SK-N-MC (cell line): ENCODE measurements at regions not wholly inside any gene's neighbourhood (a gene's known extent, or its start where the extent isn't known, plus 50 kb on each side); places are given as distances from the start of the nearest gene placed in this dataset.

Experiments
- DNase-seq: peaks from one replicate; pipeline ENCODE4 v3.0.0-alpha.2; 2011; ENCODE audit warnings: low read depth, low spot score
- H3K27ac ChIP-seq: fragments of 200-600 bp; sonication (generic); 2 replicates; pipeline ENCODE4 v1.5.1; 2016; ENCODE audit warnings: mixed run types
- H3K36me3 ChIP-seq: fragments of 200-600 bp; sonication (generic); 2 replicates; pipeline ENCODE4 v1.6.1; 2017; ENCODE audit warnings: antibody characterized with exemption, low read length, mixed read lengths; ENCODE audit not compliant: insufficient read depth
- H3K4me3 ChIP-seq: fragments of 200-600 bp; sonication (generic); 2 replicates; pipeline ENCODE4 v1.5.1; 2016
- H3K9ac ChIP-seq: fragments of 200-600 bp; sonication (generic); 2 replicates; pipeline ENCODE4 v1.8.0; 2017; ENCODE audit warnings: mixed run types, mixed read lengths; ENCODE audit not compliant: insufficient read length
- H3K9me3 ChIP-seq: fragments of 200-600 bp; sonication (generic); 2 replicates; pipeline ENCODE4 v1.6.1; 2017; ENCODE audit warnings: low read depth, mild to moderate bottlenecking, antibody characterized with exemption, low read length, moderate library complexity, mixed read lengths
- EZH2 ChIP-seq: fragments of 200-600 bp; sonication (generic); IDR thresholded peaks from one replicate; pipeline ENCODE4 v1.6.1; 2017; ENCODE audit warnings: antibody characterized with exemption
- FOXP2 ChIP-seq: optimal IDR thresholded peaks from 2 replicates; pipeline ENCODE3; 2011; ENCODE audit warnings: mild to moderate bottlenecking, moderate library complexity; ENCODE audit not compliant: insufficient read depth; ENCODE audit errors: extremely low read length, control extremely low read depth
- POLR2AphosphoS5 ChIP-seq: IDR thresholded peaks from 2 replicates; pipeline ENCODE4 v1.6.1; 2012; ENCODE audit warnings: mild to moderate bottlenecking, low read depth, low read length, borderline replicate concordance

DNA sequence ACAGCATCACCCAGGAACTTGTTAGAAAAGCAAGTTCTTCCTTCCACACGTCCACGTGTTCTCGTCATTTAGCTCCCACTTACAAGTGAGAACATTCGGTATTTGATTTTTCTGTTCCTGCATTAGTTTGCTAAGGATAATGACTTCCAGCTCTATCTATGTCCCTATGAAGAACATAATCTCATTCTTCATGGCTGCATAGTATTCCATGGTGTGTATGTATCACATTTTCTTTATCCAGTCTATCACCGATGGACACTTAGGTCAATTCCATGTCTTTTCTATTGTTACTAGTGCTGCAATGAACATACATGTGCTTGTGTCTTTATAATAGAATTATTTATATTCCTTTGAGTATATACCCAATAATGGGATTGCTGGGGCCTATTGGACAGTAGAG, 368.7 kb upstream of the RUNX1 start:
- DNase-seq = no peak
- H3K36me3 ChIP-seq = no peaks in the 10 kb centered on the region
- H3K9me3 ChIP-seq = no peaks in the 10 kb centered on the region
- no peak overlapping the region for H3K9ac ChIP-seq
- H3K4me3 ChIP-seq = no peak overlapping the region
- TF ChIP-seq EZH2 = no peak
- TF ChIP-seq POLR2AphosphoS5 = no peak
- TF ChIP-seq FOXP2 = no peak
- no peak overlapping the region for H3K27ac ChIP-seq

DNA sequence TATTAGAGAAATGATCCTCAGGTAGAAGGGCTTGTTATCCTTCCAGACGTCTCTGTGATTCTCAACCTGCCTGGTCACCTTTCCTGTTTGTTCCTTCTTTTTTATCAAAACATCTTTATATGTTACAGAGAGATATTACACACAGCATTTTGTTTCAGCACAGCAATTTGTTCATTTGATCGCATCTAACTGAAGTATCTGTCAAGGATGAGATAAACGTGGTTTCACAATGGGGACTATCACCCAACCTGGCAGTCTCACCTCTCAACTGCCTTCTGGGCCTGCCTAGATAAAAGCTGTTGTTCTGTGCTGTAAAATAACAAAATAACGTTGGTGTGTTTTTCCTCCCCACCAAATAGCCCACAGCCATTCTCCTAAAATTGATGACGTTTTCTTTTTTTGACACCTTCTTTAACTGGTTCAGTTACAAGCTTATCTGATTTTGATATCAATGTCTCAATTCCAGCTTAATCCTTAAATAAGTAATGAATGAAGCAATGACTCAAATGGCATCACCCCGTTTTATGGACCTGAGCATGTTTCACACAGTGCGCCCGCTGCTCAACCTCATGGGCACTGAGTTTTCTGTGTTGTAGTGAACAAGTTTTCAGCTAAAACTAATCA, 367.9 kb upstream of the RUNX1 start:
- Histone ChIP-seq H3K36me3 (no peaks in the 10 kb centered on the region), H3K9ac (no peak overlapping the region), H3K27ac (no peak overlapping the region), H3K9me3 (no peaks in the 10 kb centered on the region), H3K4me3 (no peak overlapping the region)
- TF ChIP-seq POLR2AphosphoS5 = no peak
- no peak for TF ChIP-seq EZH2
- no peak for TF ChIP-seq FOXP2
- no peak for DNase-seq

DNA sequence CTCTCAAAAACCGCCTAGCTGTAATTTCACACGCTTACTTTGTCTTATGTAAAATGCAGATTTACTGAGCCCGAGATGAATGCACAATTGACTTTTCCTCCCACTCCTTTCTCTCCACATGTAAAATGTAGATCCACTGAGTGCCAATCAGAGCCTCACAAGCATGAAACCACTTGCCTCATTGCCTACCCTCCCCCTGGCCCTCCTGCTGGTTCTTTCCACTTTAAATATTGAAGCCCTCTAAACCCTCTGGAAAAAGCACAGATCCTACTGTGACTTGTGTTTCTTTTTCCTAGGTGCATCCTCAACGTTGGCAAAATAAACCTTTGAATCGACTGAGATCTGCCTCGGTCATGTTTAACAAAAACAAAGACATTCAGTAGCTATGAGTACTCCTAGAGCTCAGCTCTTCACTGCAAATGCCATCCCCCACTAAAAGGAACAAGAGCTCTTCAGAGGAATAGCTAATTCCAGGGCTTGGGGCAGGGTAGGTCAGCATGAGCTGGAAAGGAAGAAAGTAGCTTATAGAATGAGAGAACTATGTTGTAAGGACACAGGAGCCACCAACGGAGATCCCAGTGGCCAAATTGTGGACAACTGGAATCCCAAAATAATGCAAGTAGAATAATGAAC, 365.5 kb upstream of the RUNX1 start:
- Histone ChIP-seq H3K27ac (no peak overlapping the region), H3K36me3 (no peaks in the 10 kb centered on the region), H3K9me3 (no peaks in the 10 kb centered on the region), H3K9ac (no peak overlapping the region), H3K4me3 (no peak overlapping the region)
- TF ChIP-seq POLR2AphosphoS5 = no peak
- no peak for TF ChIP-seq EZH2
- no peak for TF ChIP-seq FOXP2
- no peak for DNase-seq

DNA sequence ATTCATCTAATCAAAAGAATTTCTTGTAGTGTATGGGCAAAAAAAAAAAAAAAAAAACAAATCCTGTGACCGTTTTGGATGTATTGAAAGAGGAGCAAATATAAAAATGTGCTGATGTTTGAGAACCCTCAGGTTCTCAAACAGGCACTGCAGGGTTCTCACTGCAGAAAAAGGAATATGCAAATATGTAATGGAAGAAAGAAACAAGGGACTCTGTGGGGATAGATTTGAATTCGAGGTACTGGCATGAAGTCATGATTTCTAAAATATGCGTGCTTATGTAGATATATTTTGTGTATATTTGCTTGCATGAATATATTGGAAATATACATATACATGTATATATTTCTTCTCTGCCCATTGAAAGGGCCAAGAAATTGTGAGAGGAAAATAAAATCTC, 365.0 kb upstream of the RUNX1 start:
- Histone ChIP-seq H3K36me3 (no peaks in the 10 kb centered on the region), H3K4me3 (no peak overlapping the region), H3K9ac (no peak overlapping the region), H3K27ac (no peak overlapping the region), H3K9me3 (no peaks in the 10 kb centered on the region)
- DNase-seq = no peak
- no peak for TF ChIP-seq FOXP2
- no peak for TF ChIP-seq EZH2

DNA sequence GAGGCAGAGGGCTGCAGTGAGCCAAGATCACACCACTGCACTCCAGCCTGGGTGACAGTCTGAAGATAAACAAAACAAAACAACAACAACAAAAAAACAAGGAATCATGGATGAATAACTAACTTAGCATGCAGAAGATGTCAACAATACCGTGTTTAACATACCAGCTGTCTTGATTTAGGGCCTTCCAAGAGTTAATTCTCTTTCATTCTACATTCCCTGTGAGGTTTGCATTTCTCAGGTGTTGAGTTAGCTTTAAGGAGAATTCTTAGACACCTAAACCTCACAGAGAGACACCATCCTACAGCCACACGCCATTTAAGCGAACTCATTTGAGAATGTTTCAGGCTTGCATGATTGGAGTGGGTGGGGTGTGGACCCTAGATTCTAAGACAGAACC, 363.1 kb upstream of the RUNX1 start:
- Histone ChIP-seq H3K9me3 (no peaks in the 10 kb centered on the region), H3K27ac (no peak overlapping the region), H3K9ac (no peak overlapping the region), H3K4me3 (no peak overlapping the region), H3K36me3 (no peaks in the 10 kb centered on the region)
- TF ChIP-seq FOXP2 (no peak), POLR2AphosphoS5 (no peak), EZH2 (no peak)
- no peak for DNase-seq

DNA sequence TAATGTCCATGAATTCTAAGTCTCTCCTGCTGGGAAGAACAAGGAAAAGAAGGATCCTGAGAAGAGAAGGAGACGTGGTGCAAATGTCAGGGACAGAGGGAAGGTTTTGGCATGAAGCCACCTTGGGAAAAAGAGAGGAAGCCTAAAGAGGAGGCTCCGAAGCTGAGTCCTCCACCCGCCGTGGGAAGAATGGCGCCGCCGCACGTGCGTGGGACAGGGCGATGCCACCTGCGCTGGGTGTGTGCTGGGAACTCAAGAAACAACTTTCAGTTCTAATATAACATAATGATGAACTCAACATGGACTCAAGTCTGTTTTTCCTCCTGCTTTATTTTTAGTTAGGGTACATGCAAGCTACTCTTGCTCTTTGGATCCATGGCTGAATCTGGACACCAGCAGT, 362.3 kb upstream of the RUNX1 start:
- TF ChIP-seq FOXP2 (no peak), EZH2 (no peak), POLR2AphosphoS5 (no peak)
- no peak for DNase-seq
- no peaks in the 10 kb centered on the region for H3K36me3 ChIP-seq

DNA sequence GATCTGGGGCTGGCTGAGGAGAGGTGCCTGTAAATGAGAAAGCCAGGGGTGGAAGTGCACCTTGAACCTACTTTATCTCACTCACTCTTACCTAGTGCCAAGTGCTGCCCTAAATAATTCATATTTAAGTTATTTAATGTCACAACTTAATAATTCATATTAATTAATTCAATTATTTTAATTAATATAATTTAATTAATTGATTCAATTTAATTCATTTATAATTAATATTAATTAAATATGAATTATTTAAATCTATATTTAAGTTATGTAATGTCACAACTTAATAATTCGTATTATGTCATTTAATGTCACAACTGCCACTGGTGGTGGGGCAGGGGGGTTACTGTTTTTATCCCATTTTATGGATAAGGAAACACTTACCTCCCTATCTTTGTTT, 361.6 kb upstream of the RUNX1 start:
- no peaks in the 10 kb centered on the region for H3K9me3 ChIP-seq
- no peak for DNase-seq
- H3K9ac ChIP-seq = no peak overlapping the region
- no peaks in the 10 kb centered on the region for H3K36me3 ChIP-seq
- H3K4me3 ChIP-seq = no peak overlapping the region
- TF ChIP-seq EZH2 = no peak
- no peak for TF ChIP-seq FOXP2
- TF ChIP-seq POLR2AphosphoS5 = no peak
- no peak overlapping the region for H3K27ac ChIP-seq

More for the DNA sequence above, 362.3 kb upstream of the RUNX1 start:
- no peak overlapping the region for H3K4me3 ChIP-seq
- no peak overlapping the region for H3K27ac ChIP-seq
- H3K9ac ChIP-seq = no peak overlapping the region
- no peaks in the 10 kb centered on the region for H3K9me3 ChIP-seq

DNA sequence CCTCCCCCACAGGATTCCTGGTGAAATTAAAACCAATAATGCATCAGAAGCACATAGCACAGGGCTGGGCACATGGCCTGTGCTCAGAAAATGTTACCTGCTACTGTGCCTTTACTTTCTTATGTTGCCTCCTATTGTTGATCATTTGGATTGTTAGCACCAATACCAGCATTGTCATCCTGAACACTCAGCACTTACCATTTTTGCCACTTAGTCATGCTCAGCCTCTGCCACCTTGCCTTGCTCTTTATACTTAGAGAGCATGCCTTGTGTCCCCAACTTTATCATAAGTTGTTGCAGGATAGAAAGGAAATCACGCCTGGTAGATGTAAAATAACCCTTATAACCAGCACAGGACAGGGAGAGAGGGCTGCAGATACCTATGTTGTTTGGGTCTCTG, 361.0 kb upstream of the RUNX1 start:
- DNase-seq = no peak
- H3K36me3 ChIP-seq = no peaks in the 10 kb centered on the region
- TF ChIP-seq FOXP2 (no peak), EZH2 (no peak)
- H3K27ac ChIP-seq = no peak overlapping the region
- H3K4me3 ChIP-seq = no peak overlapping the region
- no peak overlapping the region for H3K9ac ChIP-seq
- H3K9me3 ChIP-seq = no peaks in the 10 kb centered on the region

DNA sequence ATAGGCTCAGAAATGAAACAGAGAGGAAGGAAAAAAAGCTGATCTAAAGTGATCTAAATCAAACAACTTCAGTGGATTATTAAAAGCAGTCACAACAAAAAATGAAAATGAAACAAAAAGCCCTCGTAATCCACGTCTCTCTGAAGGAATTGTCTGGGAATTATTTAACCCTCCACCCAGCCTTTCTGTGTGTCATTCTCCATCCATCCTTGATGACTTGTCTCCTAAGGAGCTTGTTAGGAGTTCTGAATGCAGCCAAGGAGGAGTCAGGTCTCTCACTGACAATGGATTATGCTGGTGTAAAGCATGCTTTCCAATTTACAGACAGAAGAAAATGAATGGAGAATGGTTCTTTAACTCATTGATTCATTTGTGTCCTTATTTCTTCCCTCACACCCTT, 359.3 kb upstream of the RUNX1 start:
- Histone ChIP-seq H3K27ac (no peak overlapping the region), H3K4me3 (no peak overlapping the region), H3K9me3 (no peaks in the 10 kb centered on the region), H3K36me3 (no peaks in the 10 kb centered on the region), H3K9ac (no peak overlapping the region)
- no peak for DNase-seq
- no peak for TF ChIP-seq EZH2
- TF ChIP-seq FOXP2 = no peak
- TF ChIP-seq POLR2AphosphoS5 = no peak
